GM19351 (cell line): ENCODE measurements at regions not wholly inside any gene's neighbourhood (a gene's known extent, or its start where the extent isn't known, plus 50 kb on each side); places are given as distances from the start of the nearest gene placed in this dataset.

Experiments
- ATAC-seq: cut with Tn5 transposase; IDR thresholded peaks from one replicate; pipeline ENCODE4 v1.9.1; 2021; ENCODE audit warnings: mild to moderate bottlenecking, moderate library complexity; ENCODE audit not compliant: unreplicated experiment

DNA sequence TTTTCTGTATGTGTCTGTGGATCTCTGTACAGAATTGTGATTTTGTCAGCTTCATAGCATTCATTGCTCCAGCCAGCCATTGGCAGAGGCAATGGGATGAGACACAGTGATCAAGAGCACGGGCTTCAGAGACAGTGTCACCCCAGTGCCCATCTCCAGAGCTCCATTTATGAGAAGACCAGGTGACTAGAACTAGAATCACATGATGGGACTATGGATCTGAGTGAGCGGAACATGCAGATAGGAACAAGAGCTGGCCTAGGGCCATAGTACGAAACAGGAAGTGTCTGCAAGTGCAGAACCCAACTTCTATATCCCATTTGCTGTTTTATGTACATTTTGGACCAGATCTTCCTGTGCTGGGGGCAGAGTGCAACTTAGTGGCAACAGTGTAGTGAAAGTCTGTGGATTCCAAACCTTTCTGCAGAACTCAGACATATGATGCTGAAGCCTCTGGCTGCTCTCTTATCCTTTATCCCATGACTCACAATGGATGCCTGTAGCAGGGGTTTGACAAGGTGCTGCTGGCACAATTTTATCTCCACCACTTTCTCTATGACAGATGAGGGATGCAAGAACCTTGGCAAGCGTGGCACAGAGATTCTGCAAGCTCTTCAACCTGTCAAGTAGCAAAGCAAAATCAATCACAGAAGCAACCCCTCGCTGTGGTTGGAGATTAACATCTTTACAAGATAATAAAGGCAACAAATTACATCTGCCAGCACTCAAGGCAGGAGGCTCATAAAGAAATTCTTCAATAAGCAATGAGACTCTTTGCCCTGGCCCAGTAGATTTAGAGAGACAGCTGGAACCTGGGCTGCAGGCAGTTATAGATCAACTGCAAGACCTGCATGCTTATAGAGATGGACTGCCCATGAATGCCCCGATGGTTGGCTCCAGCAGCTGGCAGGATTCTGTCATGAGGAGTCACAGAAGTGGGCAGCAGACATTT lies 681.3 kb downstream of the TNS3 start:
- ATAC-seq = no peak

DNA sequence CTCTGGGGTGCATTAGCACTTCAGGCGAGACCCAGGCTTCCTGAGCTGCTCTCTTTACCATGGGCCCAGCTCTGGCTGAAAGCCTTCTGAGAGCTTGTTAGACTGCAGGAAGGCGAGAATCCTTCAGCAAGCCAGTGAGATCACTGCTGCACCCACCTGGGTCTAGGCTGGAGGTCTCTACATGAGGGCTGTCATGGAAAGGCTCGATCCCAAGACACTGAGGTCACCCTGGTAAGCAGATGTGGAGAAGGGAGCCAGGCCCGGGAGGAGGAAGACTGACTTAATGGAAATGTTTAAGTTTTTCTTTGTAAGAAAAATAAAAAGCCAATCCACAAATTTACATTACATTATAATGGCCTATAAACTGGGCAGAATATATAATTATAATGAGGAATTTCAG lies 684.5 kb downstream of the TNS3 start:
- ATAC-seq = no peak

DNA sequence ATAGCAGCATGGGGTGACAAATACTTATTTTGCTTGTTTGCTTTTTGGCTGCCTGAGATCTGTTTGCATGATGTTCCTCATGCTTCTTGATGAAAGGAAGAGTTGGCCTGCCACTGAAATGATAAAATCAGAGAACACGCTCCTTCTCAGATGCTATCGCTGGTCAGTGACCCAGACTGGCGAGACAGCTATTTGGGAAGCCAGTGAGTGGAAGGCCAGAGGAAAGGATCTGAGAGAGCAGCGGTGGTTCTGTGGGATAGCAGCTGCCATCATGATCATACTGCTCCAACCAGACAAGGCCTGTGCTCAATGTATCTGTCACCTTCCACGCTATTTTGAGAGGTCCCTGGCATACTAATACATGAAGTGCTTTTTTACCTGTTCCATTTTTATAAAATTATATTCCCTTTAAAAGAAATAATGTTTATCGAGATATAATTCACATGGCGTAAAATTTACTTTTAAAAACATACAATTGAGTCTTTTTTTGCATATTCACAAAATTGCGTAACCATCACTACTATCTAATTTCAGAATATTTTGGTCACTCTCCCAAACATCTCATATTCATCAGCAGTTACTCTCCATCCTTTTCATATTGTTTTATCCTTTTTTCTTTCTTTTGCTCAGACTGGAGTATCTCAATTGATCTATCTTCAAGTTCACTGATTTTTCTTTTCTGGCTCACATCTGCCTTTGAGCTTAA lies 695.1 kb downstream of the TNS3 start:
- no peak for ATAC-seq

DNA sequence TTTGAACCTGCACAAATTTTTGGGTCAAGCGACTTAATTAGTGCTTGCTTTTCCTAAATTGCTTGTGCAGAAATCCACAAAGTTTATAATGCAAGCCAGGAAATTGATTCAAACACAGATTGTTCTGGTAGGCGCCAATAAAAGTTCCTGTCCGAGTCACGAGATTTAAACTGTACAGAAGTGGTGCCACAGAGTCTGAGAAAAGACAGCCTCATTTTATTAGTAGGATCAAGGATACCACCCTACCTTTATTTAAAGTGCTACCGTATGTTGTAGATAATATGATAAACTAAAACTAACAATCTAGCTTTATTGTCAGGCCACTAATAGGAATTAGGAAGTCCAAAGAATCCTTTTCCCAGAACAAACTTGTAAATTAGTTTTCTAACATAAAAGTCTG lies 696.7 kb downstream of the TNS3 start:
- ATAC-seq = no peak

- no peak for ATAC-seq
These were observed 700.3 kb downstream of the TNS3 start for GRCh38 chr7:46881507-46882127.

- ATAC-seq = no peak
These were observed 701.3 kb downstream of the TNS3 start for GRCh38 chr7:46880508-46881196.

DNA sequence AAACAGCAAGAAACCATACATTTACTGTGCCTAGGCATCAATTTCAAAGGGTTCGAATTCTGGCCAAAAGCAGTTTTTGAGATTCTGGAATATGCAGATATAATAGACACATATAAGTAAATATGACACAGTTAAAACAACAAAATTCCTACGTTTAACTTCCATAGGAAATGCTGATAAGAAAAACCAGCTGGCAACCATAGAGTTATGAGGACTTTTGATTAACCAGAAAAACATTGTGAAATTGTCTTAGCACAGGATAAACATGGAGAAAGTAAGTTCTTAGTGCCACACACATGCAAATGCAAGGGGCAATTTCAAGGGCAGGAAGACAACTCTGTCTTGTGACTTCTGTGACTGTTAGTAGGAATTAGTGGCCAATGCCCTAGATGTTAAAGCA lies 702.1 kb downstream of the TNS3 start:
- no peak for ATAC-seq

DNA sequence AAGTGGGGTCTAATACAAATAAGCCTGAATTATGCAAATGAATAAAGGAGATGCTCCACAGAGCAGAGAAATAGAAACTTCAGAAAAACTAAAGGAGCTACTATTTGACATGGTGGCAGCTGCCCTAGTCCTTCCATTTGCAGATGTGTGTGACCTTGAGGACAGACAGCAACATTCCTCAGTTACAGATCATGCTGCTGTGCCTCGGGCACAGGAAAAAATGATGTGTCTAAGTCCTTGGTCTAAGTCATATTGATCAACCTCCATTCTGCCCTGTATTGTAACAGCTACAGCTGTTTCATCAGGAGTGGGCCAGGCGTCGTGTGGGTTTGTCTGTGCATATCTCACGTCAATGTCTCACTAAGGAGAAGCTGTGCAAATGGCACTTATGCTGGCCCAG lies 710.4 kb downstream of the TNS3 start:
- no peak for ATAC-seq

- no peak for ATAC-seq
These were observed 717.2 kb downstream of the TNS3 start for GRCh38 chr7:46864716-46865115.

DNA sequence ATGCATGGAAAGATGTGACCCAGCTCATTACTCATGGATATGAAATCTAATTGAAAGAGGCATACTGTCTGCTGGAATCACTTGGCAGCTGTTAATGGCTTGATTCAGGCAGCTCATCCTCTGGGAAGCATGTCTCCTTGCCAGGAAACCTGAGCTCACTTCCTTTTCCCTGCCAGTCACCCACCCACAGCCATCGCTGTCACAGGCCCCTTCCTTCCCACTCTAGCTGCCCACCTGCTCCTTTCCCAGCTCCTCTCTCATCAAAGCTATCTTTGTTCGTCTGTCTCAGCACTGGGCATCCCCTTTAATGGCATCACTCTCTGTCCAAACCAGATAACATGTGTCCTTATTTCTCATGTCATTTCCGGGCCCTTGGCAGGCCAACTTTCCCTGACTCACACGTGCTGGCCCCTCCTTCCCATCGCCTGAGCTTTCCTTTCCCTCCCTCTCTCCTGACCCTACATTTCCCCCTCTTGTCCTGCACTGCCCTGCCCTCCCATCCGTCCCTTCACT lies 721.9 kb downstream of the TNS3 start:
- no peak for ATAC-seq

DNA sequence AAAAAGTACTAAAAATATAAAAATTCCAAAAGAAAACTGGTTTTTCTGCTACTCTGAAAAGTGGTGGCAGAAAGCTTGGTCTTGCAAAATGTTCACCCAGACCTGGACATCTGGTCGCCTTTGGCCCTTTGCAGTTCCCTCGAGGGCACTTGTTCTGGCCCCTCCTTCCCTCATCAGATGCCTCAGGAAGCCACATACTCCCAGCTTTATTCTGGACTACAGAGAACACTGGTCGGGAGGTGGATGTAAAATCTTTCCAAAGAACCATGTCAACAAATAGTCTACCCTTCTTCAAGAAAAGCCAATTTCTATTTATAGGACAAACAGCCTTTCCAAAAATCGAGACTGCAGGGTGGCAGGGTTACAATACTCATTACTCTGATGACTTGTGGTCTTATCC lies 726.1 kb downstream of the TNS3 start:
- no peak for ATAC-seq

GRCh38 chr7:46854958-46855473 lies 726.9 kb downstream of the TNS3 start:
- ATAC-seq = no peak

DNA sequence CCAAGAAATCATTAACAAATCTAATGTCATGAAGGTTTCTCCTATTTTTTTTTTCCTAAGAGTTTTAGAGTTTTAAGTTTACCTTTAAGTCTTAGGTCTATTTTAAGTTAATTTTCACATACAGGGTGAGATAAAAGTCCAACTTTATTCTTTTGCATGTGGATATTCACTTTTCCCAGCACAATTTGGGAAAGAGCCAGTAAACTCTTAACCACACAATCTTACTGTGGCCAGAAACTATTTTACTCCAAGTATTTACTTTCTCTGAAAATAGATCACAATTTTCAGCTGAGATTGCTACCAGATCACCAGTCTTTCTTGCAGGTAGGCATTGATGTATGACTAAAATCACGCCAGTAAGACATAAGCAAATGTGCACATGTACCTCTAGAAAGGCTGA lies 728.5 kb downstream of the TNS3 start:
- ATAC-seq = no peak

- ATAC-seq = no peak
These were observed 729.1 kb downstream of the TNS3 start for GRCh38 chr7:46852795-46853194.

DNA sequence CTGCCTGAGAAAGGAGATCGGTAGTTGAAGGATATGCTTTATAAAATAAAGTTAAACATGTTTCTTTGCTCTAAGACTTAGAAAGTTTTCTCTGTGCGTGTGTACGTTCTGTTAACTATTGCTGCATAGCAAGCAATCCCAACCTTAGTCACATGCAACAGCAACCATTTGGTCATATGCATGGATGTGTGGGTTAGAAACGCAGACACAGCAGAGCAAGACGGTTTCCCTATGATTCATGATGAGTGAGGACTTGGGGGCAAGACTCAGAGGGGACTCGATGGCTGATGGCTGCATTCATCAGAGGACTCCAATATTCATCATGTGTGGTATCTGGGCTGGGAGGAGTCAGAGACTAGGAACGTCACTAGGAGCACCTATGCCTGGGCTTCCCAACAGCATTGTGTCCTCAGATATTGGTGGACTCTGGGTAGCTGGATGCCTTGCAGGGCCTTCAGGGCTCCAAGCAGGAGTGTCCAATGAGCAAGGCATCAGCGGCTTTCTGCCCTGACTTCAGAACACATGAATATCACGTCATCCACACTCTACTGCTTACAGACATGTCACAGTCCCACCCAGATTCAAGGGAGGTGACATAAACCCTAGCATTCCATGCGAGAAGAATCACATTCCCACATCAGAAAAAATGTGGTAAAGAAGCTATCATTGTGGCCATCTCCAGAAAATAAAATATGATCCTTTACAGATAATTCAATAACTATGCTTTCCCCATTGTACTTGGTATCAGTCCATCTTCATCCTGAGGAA lies 731.2 kb downstream of the TNS3 start:
- no peak for ATAC-seq

DNA sequence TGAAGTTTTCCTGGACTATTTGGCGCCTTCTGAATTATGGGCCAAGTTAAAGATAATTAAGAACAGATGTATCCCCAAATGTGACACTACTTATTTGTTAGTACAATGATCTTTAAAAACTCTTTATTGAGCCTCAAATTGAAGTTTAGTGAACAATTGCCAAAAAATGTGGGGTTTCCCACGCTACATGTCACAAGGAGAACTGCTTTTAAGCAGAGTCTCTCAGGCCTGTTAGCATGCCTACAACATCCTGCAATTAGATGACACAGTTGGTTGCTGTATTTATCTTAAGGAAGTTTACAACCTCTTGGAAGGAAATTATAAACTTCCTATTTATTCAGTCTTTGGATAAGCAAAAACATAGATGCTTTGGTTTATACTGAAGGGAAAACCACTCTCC lies 733.0 kb downstream of the TNS3 start:
- no peak for ATAC-seq

DNA sequence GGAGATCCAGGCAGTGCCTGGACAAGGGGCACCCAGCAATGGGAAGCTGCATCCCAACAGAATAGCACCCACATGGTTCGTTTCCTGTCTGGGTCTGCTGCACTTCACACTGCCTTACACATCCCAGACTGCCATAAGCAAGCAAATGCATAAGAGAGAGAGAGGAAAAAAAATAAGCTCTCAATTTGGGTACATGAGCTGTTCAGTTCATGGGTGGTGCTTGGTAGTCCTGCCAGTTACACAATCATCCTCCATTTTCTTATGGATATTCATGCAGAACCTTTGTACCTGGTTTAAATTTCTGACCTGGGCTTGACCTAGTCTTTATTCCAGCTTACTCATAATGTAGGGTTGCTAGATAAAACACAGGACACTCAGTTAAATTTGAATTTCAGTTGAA lies 733.6 kb downstream of the TNS3 start:
- ATAC-seq = no peak

- no peak for ATAC-seq
These were observed 734.8 kb downstream of the TNS3 start for GRCh38 chr7:46847126-46847525.

DNA sequence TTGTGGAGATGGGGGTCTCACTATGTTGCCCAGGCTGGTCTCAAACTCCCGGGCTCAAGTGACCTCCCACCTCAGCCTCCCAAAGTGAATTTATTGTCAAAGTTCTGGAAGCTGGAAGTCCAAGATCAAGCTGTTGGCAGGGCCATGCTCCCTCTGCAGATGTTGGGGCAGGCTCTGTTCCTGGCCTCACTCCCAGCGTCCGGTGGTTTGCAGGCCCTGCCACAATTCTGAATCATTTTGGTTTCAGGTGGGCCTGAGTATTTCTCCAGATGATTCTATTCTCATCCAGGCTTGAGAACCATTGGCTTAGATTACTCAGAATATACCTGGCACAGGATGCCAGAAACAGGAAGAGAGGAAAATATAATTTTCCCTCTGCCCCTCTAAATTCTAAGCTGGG lies 737.4 kb downstream of the TNS3 start:
- ATAC-seq = no peak

DNA sequence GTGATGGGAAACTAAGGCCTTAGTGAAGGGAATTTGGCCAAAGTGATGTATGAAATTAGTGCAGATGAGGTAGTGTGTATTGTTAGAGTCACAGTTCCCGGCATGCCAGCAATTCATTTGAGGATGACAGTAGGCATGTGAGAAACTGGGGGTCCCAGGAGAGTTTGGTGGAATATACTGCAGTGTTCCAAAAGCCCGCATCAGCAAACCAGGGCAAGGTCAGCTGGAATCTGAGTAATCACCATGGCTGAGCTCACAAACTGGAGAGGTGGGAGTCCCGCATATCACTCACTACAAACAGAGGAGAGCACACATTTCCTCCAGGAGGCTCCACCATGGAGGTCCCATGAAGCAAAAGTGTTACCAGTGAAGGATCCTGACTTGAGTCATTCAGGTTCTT lies 740.7 kb downstream of the TNS3 start:
- ATAC-seq = no peak
